ENCODE measurements at regions not wholly inside any gene's neighbourhood (a gene's known extent, or its start where the extent isn't known, plus 50 kb on each side); places are given as distances from the start of the nearest gene placed in this dataset.

- no peak for TF ChIP-seq CTCF (IDR thresholded peaks at IDR 0.05)
- TF ChIP-seq POLR2A (IDR thresholded peaks at IDR 0.05): no peak
Observed at GRCh38 chr7:21077602-21078001, 290.9 kb upstream of the SP8 start.
